IMR-90 (cell line): ENCODE measurements at regions not wholly inside any gene's neighbourhood (a gene's known extent, or its start where the extent isn't known, plus 50 kb on each side); places are given as distances from the start of the nearest gene placed in this dataset.
"Not testable (repeated sequence)": the region's sequence is repeated elsewhere in the genome, so short reads cannot be mapped to it uniquely, and the experiment has no call there.

Source experiments
- ATAC-seq: fragments of 200-7000 bp; cut with Tn5 transposase; 2 replicates; pipeline ENCODE4 v1.9.1; 2020; ENCODE audit warnings: low read depth, mild to moderate bottlenecking, moderate library complexity
- BruUV-seq: library from RNA; stranded (reverse); fragments of 400-500 nt; replicated peaks from 2 replicates; lab custom pipeline; 2021; lab: Mats Ljungman, UMichigan
- CTCF ChIA-PET: fragments of 300-600 bp; formaldehyde crosslinking; extraction: SDS; loops from one replicate; lab custom pipeline; 2021; ENCODE audit warnings: antibody characterized with exemption; lab: Yijun Ruan, JAX
- POLR2A ChIA-PET: fragments of 300-600 bp; sonication (Branson Sonifier 250); formaldehyde crosslinking; loops from one replicate; lab custom pipeline; 2022; ENCODE audit warnings: antibody characterized with exemption; ENCODE audit not compliant: unreplicated experiment; lab: Charles Lee
- DNase-seq: peaks from one replicate; pipeline ENCODE4 v3.0.0; 2013
- H2AFZ ChIP-seq: replicated peaks from 2 replicates; pipeline ENCODE3; 2013; ENCODE audit warnings: low read length, mild to moderate bottlenecking; ENCODE audit not compliant: poor library complexity
- H2AK5ac ChIP-seq: 2 replicates; pipeline ENCODE4 v1.6.1; 2013; ENCODE audit warnings: low read depth, low read length, inconsistent platforms
- H2AK9ac ChIP-seq: replicated peaks from 2 replicates; pipeline ENCODE3; 2013; ENCODE audit warnings: mild to moderate bottlenecking, low read depth, low read length, moderate library complexity; ENCODE audit not compliant: poor library complexity
- H2BK120ac ChIP-seq: 2 replicates; pipeline ENCODE4 v1.6.1; 2013; ENCODE audit warnings: low read depth, low read length, inconsistent platforms
- H2BK15ac ChIP-seq: 3 replicates; pipeline ENCODE4 v1.6.1; 2013; ENCODE audit warnings: low read depth, low read length, inconsistent platforms
- H2BK20ac ChIP-seq: 2 replicates; pipeline ENCODE4 v1.6.1; 2013; ENCODE audit warnings: low read depth, mild to moderate bottlenecking, inconsistent platforms, low read length, moderate library complexity
- H2BK5ac ChIP-seq: 2 replicates; pipeline ENCODE4 v1.6.1; 2013; ENCODE audit warnings: mild to moderate bottlenecking, low read depth, low read length, inconsistent platforms; ENCODE audit not compliant: poor library complexity, severe bottlenecking
- H3K14ac ChIP-seq: replicated peaks from 2 replicates; pipeline ENCODE4 v1.6.1; 2013; ENCODE audit warnings: low read depth, low read length, inconsistent platforms
- H3K18ac ChIP-seq: 2 replicates; pipeline ENCODE4 v1.6.1; 2013; ENCODE audit warnings: low read depth, low read length, control low read depth
- H3K23ac ChIP-seq: 2 replicates; pipeline ENCODE4 v1.6.1; 2013; ENCODE audit warnings: low read depth, low read length, inconsistent platforms
- H3K27ac ChIP-seq: 2 replicates; pipeline ENCODE4 v1.5.1; 2013; ENCODE audit warnings: mild to moderate bottlenecking, control low read depth, low read length; ENCODE audit not compliant: insufficient read depth
- H3K27me3 ChIP-seq: 2 replicates; pipeline ENCODE4 v1.6.1; 2013; ENCODE audit warnings: low read length; ENCODE audit not compliant: control insufficient read depth, insufficient read depth
- H3K36me3 ChIP-seq: 2 replicates; pipeline ENCODE4 v1.6.1; 2013; ENCODE audit warnings: low read length, mixed read lengths; ENCODE audit not compliant: control insufficient read depth, insufficient read depth
- H3K4ac ChIP-seq: 2 replicates; pipeline ENCODE4 v1.6.1; 2013; ENCODE audit warnings: low read depth, low read length, inconsistent platforms
- H3K4me1 ChIP-seq: 2 replicates; pipeline ENCODE4 v1.6.1; 2013; ENCODE audit warnings: low read length, mixed read lengths; ENCODE audit not compliant: control insufficient read depth, insufficient read depth
- H3K4me2 ChIP-seq: 2 replicates; pipeline ENCODE4 v1.6.1; 2013; ENCODE audit warnings: low read depth, mild to moderate bottlenecking, control low read depth, low read length, moderate library complexity
- H3K4me3 ChIP-seq: 2 replicates; pipeline ENCODE4 v1.5.1; 2013; ENCODE audit warnings: low read depth, mild to moderate bottlenecking, control low read depth, low read length, moderate library complexity; ENCODE audit not compliant: insufficient read depth
- H3K56ac ChIP-seq: 2 replicates; pipeline ENCODE4 v1.6.1; 2013; ENCODE audit warnings: low read length, inconsistent platforms; ENCODE audit not compliant: insufficient read depth; ENCODE audit errors: extremely low read depth
- H3K79me1 ChIP-seq, 2 experiments: 2 replicates each; pipeline ENCODE4 v1.6.1; 2013; ENCODE audit warnings: low read length in 2 of 2, inconsistent platforms in 1 of 2, low read depth in 1 of 2
- H3K9ac ChIP-seq: 2 replicates; pipeline ENCODE4 v1.6.1; 2013; ENCODE audit warnings: low read depth, low read length, control low read depth
- H3K9me1 ChIP-seq: 2 replicates; pipeline ENCODE4 v1.6.1; 2013; ENCODE audit warnings: low read length, inconsistent platforms; ENCODE audit not compliant: insufficient read depth
- H3K9me3 ChIP-seq: 2 replicates; pipeline ENCODE4 v1.6.1; 2013; ENCODE audit warnings: low read length; ENCODE audit not compliant: control insufficient read depth, insufficient read depth
- H4K20me1 ChIP-seq: 2 replicates; pipeline ENCODE4 v1.6.1; 2013; ENCODE audit warnings: low read length, inconsistent platforms; ENCODE audit not compliant: insufficient read depth
- H4K5ac ChIP-seq: 2 replicates; pipeline ENCODE4 v1.6.1; 2013; ENCODE audit warnings: mild to moderate bottlenecking, low read depth, low read length, control low read depth
- H4K8ac ChIP-seq, 2 experiments: 2 replicates each; pipeline ENCODE4 v1.6.1; 2013; ENCODE audit warnings: low read depth in 2 of 2, low read length in 2 of 2, control low read depth in 1 of 2, inconsistent platforms in 1 of 2
- H4K91ac ChIP-seq: 2 replicates; pipeline ENCODE4 v1.6.1; 2013; ENCODE audit warnings: low read depth, low read length, inconsistent platforms; ENCODE audit not compliant: insufficient read depth
- WGBS, 2 experiments: methylation state at CpG; one replicate each; pipeline versions ENCODE4 v1.1.5 to v1.1.7; 2013; ENCODE audit warnings: missing lambda C conversion rate in 2 of 2; ENCODE audit not compliant: insufficient read length in 1 of 2; ENCODE audit errors: extremely low coverage in 2 of 2; 5-methylcytosine and 5-hydroxymethylcytosine counted together
- dilution Hi-C: fragments of 300-500 bp; cut with HindIII; formaldehyde crosslinking; loops from one replicate; pipeline ENCODE4 v1.14.3; 2018; ENCODE audit warnings: low sequenced_read_pairs; ENCODE audit not compliant: unreplicated experiment
- in situ Hi-C: fragments of 300-500 bp; cut with MboI; formaldehyde crosslinking; loops from 3 replicates; pipeline ENCODE4 v1.14.3; 2019; ENCODE audit warnings: low sequenced_read_pairs, inconsistent platforms, mixed read lengths
- intact Hi-C: fragments of 100-400 bp; cut with micrococcal nuclease; formaldehyde crosslinking; loops from 2 replicates; pipeline ENCODE4 v1.10.0; 2022

- H4K91ac ChIP-seq, H3K27me3 ChIP-seq, H3K14ac ChIP-seq, H2AFZ ChIP-seq, H3K4ac ChIP-seq, H3K36me3 ChIP-seq, H2BK120ac ChIP-seq, dilution Hi-C loops, H3K4me2 ChIP-seq, H3K23ac ChIP-seq, H2BK5ac ChIP-seq, H3K56ac ChIP-seq, H2AK5ac ChIP-seq, H2BK20ac ChIP-seq, H3K4me1 ChIP-seq, CTCF ChIA-PET, H3K9me3 ChIP-seq, H4K5ac ChIP-seq, H4K20me1 ChIP-seq, H3K79me1 ChIP-seq, H2AK9ac ChIP-seq, H3K27ac ChIP-seq, H4K8ac ChIP-seq, intact Hi-C loops, DNase-seq, H2BK15ac ChIP-seq, H3K9me1 ChIP-seq, BruUV-seq, POLR2A ChIA-PET, ATAC-seq, in situ Hi-C loops, H3K4me3 ChIP-seq, H3K9ac ChIP-seq, H3K18ac ChIP-seq: not testable (repeated sequence)
- no CpG with 5 or more reads among the region's 8 CpGs for WGBS, 2 experiments
These were observed 171.1 kb upstream of the C1GALT1 start for GRCh38 chr7:7011241-7011640.

DNA sequence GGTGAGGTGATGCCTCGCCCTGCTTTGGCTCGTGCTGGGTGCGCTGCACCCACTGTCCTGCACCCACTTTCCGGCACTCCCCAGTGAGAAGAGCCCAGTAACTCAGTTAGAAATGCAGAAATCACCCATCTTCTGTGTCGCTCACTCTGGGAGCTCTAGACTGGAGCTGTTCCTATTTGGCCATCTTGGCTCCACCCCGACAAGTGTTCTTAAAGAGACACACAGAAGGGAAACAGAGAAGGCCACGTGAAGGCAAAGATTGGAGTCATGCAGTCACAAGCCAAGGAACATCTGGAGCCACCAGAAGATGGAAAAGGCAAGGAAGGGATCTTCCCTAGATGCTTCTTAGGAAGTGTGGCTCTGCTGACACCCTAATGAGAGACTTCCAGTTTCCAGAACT lies 170.6 kb upstream of the C1GALT1 start:
- H3K27ac ChIP-seq, H3K79me1 ChIP-seq, in situ Hi-C loops, H2BK15ac ChIP-seq, H2AK5ac ChIP-seq, H2AK9ac ChIP-seq, H3K4ac ChIP-seq, H2BK5ac ChIP-seq, H3K9me1 ChIP-seq, H4K5ac ChIP-seq, H3K9ac ChIP-seq, H3K9me3 ChIP-seq, H3K4me1 ChIP-seq, H2AFZ ChIP-seq, H3K4me3 ChIP-seq, H2BK120ac ChIP-seq, CTCF ChIA-PET, H3K27me3 ChIP-seq, H3K36me3 ChIP-seq, dilution Hi-C loops, BruUV-seq, H3K4me2 ChIP-seq, ATAC-seq, H4K8ac ChIP-seq, intact Hi-C loops, H4K91ac ChIP-seq, H3K18ac ChIP-seq, DNase-seq, H4K20me1 ChIP-seq, H3K23ac ChIP-seq, POLR2A ChIA-PET, H2BK20ac ChIP-seq, H3K14ac ChIP-seq, H3K56ac ChIP-seq: not testable (repeated sequence)
- WGBS, 2 experiments = 29% methylated on average over 4 of the region's 7 CpGs; no CpG with 5 or more reads in 1 of the 2 experiments
